ENCODE measurements at regions not wholly inside any gene's neighbourhood (a gene's known extent, or its start where the extent isn't known, plus 50 kb on each side); places are given as distances from the start of the nearest gene placed in this dataset.

GRCh38 chr7:41446606-41447449 is 256.1 kb downstream of the INHBA start:
- TF ChIP-seq CTCF (IDR thresholded peaks at IDR 0.05) (no peak), POLR2A (IDR thresholded peaks at IDR 0.05) (no peak)
